Activated gamma-delta T cell treated with anti-CD3 and anti-CD28 coated beads, Interleukin-2, amount 50 U/mL, for 16 hours (primary cell): ENCODE measurements at regions not wholly inside any gene's neighbourhood (a gene's known extent, or its start where the extent isn't known, plus 50 kb on each side); places are given as distances from the start of the nearest gene placed in this dataset.
A peak's percentile ranks its signal among the peaks of the same experiment; 100 is the strongest.

Source experiments
- DNase-seq: peaks from one replicate; pipeline ENCODE4 v3.0.0-alpha.2; 2020; ENCODE audit warnings: low read depth

DNA sequence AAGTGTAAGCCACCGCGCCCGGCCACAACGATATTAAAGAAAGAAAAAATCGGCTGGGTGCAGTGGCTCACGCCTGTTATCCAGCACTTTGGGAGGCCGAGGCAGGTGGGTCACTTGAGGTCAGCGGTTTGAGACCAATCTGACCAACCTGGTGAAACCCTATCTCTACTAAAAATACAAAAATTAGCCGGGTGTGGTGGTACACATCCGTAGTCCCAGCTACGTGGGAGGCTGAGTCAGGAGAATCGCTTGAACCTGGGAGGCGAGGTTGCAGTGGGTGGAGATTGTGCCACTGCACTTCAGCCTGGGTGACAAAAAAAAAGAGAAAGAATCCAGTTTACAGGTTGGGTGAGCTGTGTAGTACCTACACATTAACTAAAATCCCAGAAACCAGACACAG lies 99.9 kb upstream of the CACNA1A start:
- no peak for DNase-seq

- no peak for DNase-seq
These were observed 98.8 kb upstream of the CACNA1A start for GRCh38 chr19:13604902-13605586.

DNA sequence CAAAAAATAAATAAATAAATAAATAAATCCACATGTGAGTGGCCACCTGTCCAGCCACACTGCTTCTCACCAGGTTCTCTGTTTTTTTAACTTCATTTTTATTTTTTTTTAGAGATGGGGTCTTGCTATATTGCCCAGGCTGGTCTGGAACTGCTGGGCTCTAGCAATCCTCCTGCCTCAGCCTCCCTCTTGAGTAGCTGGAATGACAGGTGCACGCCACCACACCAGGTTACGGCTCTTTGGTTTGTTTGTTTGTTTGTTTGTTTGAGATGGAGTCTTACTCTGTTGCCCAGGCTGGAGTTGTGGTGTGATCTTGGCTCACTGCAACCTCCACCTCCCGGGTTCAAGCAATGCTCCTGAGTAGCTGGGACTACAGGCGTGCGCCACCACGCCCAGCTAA lies 94.5 kb upstream of the CACNA1A start:
- no peak for DNase-seq

DNA sequence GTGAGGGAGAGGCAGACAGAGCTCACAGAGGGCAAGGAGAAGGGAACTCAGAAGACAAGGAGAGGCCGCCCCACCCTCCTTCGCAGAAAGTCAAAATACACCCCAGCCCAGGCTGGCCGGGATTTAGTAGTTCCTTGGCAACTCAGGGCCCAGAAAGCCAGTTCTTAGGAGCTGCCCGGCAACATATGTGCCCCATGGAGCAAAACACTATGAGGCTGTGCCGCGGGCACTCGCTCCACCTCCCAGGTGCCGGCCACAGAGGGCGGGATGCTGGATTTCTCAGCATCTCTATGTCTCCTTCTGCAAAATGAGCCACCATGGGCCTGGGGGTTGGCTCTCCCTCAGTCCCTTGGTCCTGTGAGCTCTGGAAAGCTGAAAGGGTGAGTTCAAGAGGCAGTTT lies 93.8 kb upstream of the CACNA1A start:
- DNase-seq, result no peak

DNA sequence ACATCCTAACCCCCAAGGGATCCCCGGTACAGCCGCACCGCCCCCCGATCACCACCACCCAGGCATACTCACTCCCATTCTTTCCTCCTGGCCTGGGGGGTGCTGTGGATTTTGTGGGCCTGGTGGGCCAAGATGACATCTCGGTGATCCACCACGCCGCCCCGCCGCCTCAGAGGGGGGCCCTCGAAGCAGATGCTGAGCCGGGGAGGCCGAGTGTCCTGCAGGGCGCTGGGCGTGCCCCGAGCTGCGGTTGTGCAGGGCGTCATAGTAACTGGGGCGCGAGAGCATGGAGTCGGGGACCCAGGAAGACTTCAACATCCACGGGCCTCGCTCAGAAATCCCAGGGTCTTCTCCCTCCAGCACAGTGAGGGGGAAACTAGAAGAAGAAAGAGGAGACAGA lies 93.4 kb upstream of the CACNA1A start:
- DNase-seq, result no peak

GRCh38 chr19:13598098-13598497 lies 91.8 kb upstream of the CACNA1A start:
- no peak for DNase-seq

- peak; percentile 14 for DNase-seq
These were observed 91.4 kb upstream of the CACNA1A start for GRCh38 chr19:13597640-13598039.

- peak; percentile 73 for DNase-seq
These were observed 82.9 kb upstream of the CACNA1A start for GRCh38 chr19:13588957-13589833.

- no peak for DNase-seq
These were observed 79.2 kb upstream of the CACNA1A start for GRCh38 chr19:13585512-13585911.

- no peak for DNase-seq
These were observed 77.5 kb upstream of the CACNA1A start for GRCh38 chr19:13583753-13584152.

DNA sequence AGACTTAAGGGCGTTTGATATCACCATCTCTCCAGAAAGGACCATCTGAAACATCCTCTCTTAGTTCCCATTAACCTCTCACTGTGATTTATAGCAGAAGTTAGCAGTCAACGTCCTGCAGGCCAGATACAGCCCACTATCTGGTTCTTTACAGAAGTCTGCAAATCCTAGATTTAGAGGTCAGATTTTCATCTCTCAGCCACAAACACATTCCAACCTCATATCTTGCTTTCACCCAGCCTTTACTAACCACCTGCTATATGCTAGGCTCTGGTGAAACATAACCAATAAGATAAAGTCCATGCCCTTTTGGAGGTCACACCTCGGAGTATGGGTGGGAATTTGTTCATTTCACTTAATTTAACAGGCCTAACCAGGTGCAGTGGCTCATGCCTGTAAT lies 76.8 kb upstream of the CACNA1A start:
- DNase-seq, result no peak

DNA sequence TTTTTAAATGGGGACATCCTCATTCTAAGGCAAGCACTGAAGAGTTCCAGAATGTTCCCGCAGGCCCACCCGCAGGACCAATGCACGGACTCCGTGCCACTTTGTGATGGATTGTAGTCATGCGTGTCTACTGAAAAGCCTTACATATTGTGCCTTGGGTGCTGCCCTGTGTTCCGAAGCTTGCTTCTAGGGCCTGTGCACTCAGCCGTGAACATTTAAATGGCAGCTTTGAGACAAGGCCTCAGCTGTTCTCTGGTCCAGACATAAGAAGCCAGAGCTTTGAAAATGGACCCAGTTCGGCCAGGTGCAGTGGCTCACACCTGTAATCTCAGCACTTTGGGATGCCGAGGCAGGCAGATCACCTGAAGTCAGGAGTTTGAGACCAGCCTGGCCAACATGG lies 75.3 kb upstream of the CACNA1A start:
- DNase-seq, result no peak

- no peak for DNase-seq
These were observed 73.2 kb upstream of the CACNA1A start for GRCh38 chr19:13579388-13580060.

GRCh38 chr19:13576726-13577125 lies 70.4 kb upstream of the CACNA1A start:
- DNase-seq, result no peak

DNA sequence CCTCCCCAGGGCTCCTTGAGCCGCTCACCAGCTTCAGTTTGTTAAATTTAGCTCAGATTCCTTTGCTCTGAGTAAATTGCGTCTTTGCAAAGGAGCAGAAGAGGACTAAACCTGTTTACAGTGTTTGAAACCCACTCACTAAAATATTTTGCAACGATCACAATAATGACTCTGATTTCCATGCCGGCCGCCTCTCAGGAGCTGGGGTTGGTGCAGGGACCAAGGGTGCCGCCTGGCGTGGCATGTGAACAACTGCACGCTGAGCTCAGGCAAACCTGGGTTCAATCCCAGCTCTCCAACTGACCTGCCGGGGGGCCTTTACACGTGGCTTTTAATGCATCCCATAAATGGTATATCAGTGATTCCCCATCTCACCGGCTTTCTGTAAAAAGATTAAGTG lies 68.7 kb upstream of the CACNA1A start:
- DNase-seq, result no peak

- no peak for DNase-seq
These were observed 66.9 kb upstream of the CACNA1A start for GRCh38 chr19:13573056-13573667.

- DNase-seq, result no peak
These were observed 55.2 kb upstream of the CACNA1A start for GRCh38 chr19:13561461-13561860.

- no peak for DNase-seq
These were observed 51.6 kb upstream of the CACNA1A start for GRCh38 chr19:13557756-13558398.

GRCh38 chr19:13556552-13556951 lies 50.3 kb upstream of the CACNA1A start:
- no peak for DNase-seq
